ENCODE measurements at regions not wholly inside any gene's neighbourhood (a gene's known extent, or its start where the extent isn't known, plus 50 kb on each side); places are given as distances from the start of the nearest gene placed in this dataset.

- no peak for TF ChIP-seq CHD7 (IDR thresholded peaks at IDR 0.05; ENCODE audit: insufficient replicate concordance, low read length)
- TF ChIP-seq ATF3 (IDR thresholded peaks at IDR 0.05; ENCODE audit: insufficient read depth, low read depth, low read length), result no peak
- no peak for TF ChIP-seq SP4 (IDR thresholded peaks at IDR 0.05; ENCODE audit: low read length)
- no peak for TF ChIP-seq KDM4A (IDR thresholded peaks at IDR 0.05; ENCODE audit: low read depth, low read length, severe bottlenecking)
- no peak for TF ChIP-seq GABPA (IDR thresholded peaks at IDR 0.05; ENCODE audit: borderline replicate concordance, insufficient read depth, low read length)
- TF ChIP-seq CBX5 (IDR thresholded peaks at IDR 0.05; ENCODE audit: low read depth, low read length), result no peak
- TF ChIP-seq NRF1 (IDR thresholded peaks at IDR 0.05; ENCODE audit: low read depth, low read length), result no peak
- no peak for TF ChIP-seq HDAC6 (IDR thresholded peaks at IDR 0.05; ENCODE audit: low read depth, low read length)
- no peak for TF ChIP-seq RBBP5 (IDR thresholded peaks at IDR 0.05; ENCODE audit: borderline replicate concordance, low read depth, low read length)
- no peak for TF ChIP-seq ATF2 (IDR thresholded peaks at IDR 0.05; ENCODE audit: low read length)
Measured at GRCh38 chr18:41326311-41326710, 628.7 kb upstream of the PIK3C3 start (continued).

Data from H1 (cell line).